NCI-H524 treated with DMSO at 0.1 percent for 48 hours (cell line): ENCODE measurements at regions not wholly inside any gene's neighbourhood (a gene's known extent, or its start where the extent isn't known, plus 50 kb on each side); places are given as distances from the start of the nearest gene placed in this dataset.

ENCODE experiments used
- DNase-seq: peaks from one replicate; lab custom pipeline; 2025; lab: John Stamatoyannopoulos, UW

GRCh38 chr22:27223317-27224177 is 566.2 kb downstream of the MIAT start:
- no peak for DNase-seq

GRCh38 chr22:27224485-27225374 is 567.3 kb downstream of the MIAT start:
- DNase-seq: no peak

GRCh38 chr22:27226666-27227065 is 569.3 kb downstream of the MIAT start:
- DNase-seq: no peak

GRCh38 chr22:27228771-27229170 is 571.4 kb downstream of the MIAT start:
- DNase-seq: no peak

- no peak for DNase-seq
Observed at GRCh38 chr22:27230189-27230588, 571.4 kb downstream of the MN1 start.

- DNase-seq: peak; percentile 61
Observed at GRCh38 chr22:27231266-27231665, 570.3 kb downstream of the MN1 start.

- DNase-seq: no peak
Observed at GRCh38 chr22:27232077-27232476, 569.5 kb downstream of the MN1 start.

- no peak for DNase-seq
Observed at GRCh38 chr22:27237080-27237741, 564.3 kb downstream of the MN1 start.

- DNase-seq: no peak
Observed at GRCh38 chr22:27238935-27239510, 562.5 kb downstream of the MN1 start.

GRCh38 chr22:27239520-27239919 is 562.0 kb downstream of the MN1 start:
- no peak for DNase-seq

- no peak for DNase-seq
Observed at GRCh38 chr22:27240298-27241075, 561.1 kb downstream of the MN1 start.

- DNase-seq: peak; percentile 8
Observed at GRCh38 chr22:27241430-27242321, 559.9 kb downstream of the MN1 start.

GRCh38 chr22:27242474-27242873 is 559.1 kb downstream of the MN1 start:
- no peak for DNase-seq

GRCh38 chr22:27242917-27243589 is 558.5 kb downstream of the MN1 start:
- DNase-seq: no peak

GRCh38 chr22:27244328-27244727 is 557.2 kb downstream of the MN1 start:
- DNase-seq: no peak

GRCh38 chr22:27245056-27245455 is 556.5 kb downstream of the MN1 start:
- no peak for DNase-seq

- DNase-seq: no peak
Observed at GRCh38 chr22:27246558-27246957, 555.0 kb downstream of the MN1 start.

GRCh38 chr22:27247701-27248434 is 553.7 kb downstream of the MN1 start:
- DNase-seq: no peak

- no peak for DNase-seq
Observed at GRCh38 chr22:27250418-27250817, 551.1 kb downstream of the MN1 start.
